ENCODE measurements at regions not wholly inside any gene's neighbourhood (a gene's known extent, or its start where the extent isn't known, plus 50 kb on each side); places are given as distances from the start of the nearest gene placed in this dataset.

DNA sequence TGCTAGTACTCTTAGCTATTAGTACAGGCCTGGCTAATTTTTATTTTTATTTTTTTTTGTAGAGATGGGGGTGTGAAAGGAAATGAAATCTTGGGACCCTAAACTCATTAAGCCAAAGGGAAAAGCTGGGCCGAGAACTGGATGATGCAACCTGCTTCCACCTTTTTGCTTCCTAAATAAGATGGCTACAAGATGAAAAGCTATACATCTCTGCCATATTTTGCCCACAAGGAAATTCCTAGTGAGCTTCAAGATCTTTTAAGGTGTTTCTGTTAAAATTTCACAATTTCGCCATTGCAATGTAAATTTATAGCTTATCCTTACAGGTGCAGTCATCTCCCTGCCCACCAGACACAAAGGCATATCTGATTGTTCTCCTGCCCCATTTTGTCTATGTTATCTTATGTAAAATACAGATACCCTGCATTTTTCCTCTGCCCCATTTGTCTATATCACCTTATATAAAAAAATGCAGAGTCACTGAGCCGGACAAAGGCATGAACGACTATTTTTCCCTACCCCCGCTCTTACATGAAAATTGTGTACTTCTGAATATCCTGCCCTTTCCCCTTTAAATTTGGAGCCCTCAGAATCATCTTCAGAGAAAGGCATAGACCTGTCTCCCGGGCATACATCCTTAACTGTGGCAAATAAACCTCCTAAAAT is 112.0 kb upstream of the SLC38A2 start:
- no peak for TF ChIP-seq ZFX (IDR thresholded peaks at IDR 0.05)
- TF ChIP-seq, protein P1, sequence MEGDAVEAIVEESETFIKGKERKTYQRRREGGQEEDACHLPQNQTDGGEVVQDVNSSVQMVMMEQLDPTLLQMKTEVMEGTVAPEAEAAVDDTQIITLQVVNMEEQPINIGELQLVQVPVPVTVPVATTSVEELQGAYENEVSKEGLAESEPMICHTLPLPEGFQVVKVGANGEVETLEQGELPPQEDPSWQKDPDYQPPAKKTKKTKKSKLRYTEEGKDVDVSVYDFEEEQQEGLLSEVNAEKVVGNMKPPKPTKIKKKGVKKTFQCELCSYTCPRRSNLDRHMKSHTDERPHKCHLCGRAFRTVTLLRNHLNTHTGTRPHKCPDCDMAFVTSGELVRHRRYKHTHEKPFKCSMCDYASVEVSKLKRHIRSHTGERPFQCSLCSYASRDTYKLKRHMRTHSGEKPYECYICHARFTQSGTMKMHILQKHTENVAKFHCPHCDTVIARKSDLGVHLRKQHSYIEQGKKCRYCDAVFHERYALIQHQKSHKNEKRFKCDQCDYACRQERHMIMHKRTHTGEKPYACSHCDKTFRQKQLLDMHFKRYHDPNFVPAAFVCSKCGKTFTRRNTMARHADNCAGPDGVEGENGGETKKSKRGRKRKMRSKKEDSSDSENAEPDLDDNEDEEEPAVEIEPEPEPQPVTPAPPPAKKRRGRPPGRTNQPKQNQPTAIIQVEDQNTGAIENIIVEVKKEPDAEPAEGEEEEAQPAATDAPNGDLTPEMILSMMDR (conservative IDR thresholded peaks at IDR 0.05) = no peak
- H3K27ac ChIP-seq = no peak overlapping the region; the same call in 1 of the 2 replicates

DNA sequence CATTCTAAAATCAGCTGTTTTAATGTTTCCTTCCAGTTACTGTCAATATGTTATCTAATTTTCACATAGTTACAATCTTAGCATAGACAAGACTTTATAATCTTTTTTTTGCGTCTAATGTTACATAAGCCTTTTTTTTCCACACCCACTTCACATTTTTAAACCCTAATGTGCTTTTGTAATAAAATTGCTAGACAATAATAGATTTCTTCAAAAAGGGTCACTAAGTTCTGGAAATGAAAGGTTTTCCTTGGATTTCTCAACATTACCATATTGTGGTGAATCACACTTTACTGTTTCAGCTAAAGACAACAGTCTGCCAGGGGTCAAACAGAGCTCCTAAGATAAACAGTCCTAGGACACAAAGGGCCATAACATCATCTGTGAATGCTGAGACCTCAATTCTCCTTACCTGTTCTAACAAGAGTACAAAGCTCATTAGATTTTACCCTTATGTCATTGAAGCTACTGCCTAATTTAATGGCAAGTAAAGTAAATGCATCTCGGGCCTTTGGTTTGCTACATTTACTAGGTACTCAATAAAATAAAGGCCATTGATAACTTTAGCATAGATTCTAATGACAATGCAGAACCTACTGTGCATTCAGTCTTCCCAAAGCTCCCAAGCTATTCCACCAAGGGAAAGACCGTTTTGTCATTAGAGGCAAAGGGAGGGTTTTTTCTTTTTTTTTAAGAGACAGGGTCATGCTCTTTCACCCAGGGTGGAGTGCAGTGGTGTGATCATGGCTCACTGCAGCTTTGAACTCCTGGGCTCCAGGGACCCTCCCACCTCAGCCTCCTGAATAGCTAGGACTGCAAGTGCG is 111.2 kb upstream of the SLC38A2 start:
- H3K27ac ChIP-seq = no peak overlapping the region; the same call in 1 of the 2 replicates
- no peak for TF ChIP-seq ZFX (IDR thresholded peaks at IDR 0.05)
- TF ChIP-seq, protein P1 (conservative IDR thresholded peaks at IDR 0.05) = no peak

DNA sequence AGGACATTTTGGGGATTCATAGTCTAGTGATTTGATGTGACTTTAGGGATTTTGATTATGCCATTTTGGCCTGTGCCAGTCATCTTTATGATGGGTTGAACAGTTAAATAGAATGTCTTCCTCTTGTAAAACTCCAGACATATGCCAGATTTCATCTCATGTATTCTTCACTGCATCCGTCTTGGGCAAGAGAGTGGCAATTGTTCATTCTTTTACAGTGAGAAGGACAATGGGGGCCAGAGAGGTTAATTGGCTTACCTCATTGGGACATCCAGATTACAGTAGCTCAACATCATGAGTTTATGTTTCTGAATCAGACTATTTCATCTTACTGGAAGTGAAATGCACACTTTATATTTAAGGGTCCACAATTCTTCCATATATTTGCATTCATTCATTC is 108.2 kb upstream of the SLC38A2 start:
- H3K27ac ChIP-seq = no peak overlapping the region
- TF ChIP-seq ZFX (IDR thresholded peaks at IDR 0.05) = no peak

DNA sequence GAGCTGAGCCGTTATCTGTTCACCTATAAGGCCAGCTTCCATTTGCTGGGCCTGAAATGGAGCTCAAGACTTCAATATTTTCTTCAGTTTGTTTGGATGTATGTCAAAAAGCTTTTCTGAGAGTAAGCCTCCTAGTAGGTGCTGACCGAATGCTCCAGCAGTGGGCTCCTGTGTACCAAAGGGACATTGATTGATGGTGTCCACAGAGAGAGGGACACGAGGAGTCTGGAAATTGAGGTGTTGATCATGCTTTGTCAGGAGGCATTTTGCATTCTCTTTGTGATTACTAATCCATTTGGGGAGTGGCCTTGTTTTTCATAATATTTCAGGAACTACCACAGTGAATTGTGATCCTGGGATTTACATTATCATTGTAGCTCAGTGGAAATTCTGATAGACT is 107.7 kb upstream of the SLC38A2 start:
- TF ChIP-seq ZFX (IDR thresholded peaks at IDR 0.05) = no peak
- TF ChIP-seq, protein P1 (conservative IDR thresholded peaks at IDR 0.05) = no peak
- no peak overlapping the region for H3K27ac ChIP-seq

DNA sequence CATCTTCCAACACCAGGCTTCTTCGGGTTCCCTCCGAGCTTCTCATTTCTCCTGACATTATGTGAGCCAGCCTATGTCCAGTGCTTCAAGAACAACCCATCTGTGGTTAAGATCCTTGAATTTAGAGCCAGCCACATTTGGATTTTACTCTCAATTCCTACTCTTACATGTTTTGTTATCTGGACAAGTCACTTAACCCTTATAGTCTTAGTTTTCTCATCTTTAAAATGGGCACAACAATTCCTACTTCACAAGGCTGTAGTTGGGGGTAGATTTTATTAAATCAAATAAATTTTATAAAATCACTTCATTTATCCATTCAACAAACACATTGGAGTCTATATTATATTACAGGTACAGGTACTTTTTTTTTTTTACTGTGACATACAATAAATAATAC is 105.5 kb upstream of the SLC38A2 start:
- H3K27ac ChIP-seq = no peak overlapping the region; the same call in 1 of the 2 replicates
- TF ChIP-seq, protein P1 (conservative IDR thresholded peaks at IDR 0.05) = no peak
- no peak for TF ChIP-seq ZFX (IDR thresholded peaks at IDR 0.05)

DNA sequence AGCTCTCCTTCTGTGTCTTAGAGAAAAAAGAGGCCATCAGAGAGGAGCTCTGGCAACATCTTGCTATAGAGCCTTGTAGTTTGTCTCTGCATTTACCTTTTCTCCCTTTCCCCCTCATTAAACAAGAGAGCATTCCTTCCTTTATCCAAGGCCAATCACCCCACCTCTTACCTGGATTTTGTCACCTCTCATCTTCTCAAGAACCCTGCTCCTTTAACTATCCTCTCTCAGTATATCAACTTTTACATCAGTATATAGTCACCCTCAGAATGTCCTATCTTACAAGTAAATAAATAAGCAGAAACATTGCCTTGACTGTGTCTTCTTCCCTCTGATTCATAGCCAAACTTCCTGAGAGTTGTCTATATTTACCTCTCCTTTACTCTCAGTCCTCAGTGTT is 105.0 kb upstream of the SLC38A2 start:
- TF ChIP-seq, protein P1 (conservative IDR thresholded peaks at IDR 0.05) = no peak
- TF ChIP-seq ZFX (IDR thresholded peaks at IDR 0.05) = no peak

DNA sequence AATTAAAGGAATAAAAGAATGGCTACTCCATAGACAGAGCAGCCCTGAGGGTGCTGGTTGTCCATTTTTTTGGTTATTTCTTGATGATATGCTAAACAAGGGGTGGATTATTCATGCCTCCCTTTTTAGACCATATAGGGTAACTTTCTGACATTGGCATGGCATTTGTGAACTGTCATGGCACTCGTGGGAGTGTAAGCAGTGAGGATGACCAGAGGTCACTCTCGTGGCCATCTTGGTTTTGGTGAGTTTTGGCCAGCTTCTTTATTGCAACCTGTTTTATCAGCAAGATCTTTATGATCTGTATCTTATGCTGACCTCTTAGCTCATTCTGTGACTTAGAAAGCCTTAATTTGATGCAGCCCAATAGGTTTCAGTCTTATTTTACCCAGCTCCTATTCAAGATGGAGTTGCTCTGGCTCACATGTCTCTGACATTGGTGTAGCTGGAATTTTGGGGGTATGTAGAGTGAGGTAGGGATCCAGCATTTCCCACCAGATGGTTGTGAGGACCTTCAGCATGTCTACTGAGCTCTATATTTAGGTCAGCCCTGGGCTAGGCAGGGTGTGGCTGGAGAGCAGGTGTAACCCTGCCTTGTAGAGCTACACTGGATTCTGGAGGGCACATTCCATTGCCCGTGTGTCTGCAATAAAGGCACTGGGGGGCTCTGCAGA is 103.5 kb upstream of the SLC38A2 start:
- no peak for TF ChIP-seq ZFX (IDR thresholded peaks at IDR 0.05)
- TF ChIP-seq, protein P1 (conservative IDR thresholded peaks at IDR 0.05) = no peak
- H3K27ac ChIP-seq = no peak overlapping the region

More for the DNA sequence above, 105.0 kb upstream of the SLC38A2 start:
- peak overlapping the region; percentile 12; the same call in 1 of the 2 replicates for H3K27ac ChIP-seq

DNA sequence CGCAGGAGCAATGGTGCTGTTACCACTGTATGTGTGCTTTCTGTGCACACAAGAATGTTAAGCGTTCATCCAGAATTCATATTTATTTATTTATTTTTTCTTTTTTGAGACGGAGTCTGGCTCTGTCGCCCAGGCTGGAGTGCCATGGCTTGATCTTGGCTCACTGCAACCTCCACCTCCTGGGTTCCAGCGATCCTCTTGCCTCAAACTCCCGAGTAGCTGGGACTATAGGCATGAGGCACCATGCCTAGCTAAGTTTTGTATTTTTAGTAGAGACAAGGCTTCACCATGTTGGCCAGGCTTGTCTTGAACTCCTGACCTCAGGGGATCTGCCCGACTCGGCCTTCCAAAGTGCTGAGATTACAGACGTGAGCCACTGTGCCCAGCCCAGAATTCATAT is 101.8 kb upstream of the SLC38A2 start:
- peak overlapping the region; percentile 39 for H3K27ac ChIP-seq

All from C4-2B (cell line).